PFSK-1 (cell line): ENCODE measurements at regions not wholly inside any gene's neighbourhood (a gene's known extent, or its start where the extent isn't known, plus 50 kb on each side); places are given as distances from the start of the nearest gene placed in this dataset.

Experiments used
- FOXP2 ChIP-seq: optimal IDR thresholded peaks from 2 replicates; pipeline ENCODE3; 2011; ENCODE audit warnings: borderline replicate concordance, control low read depth, inconsistent platforms; ENCODE audit not compliant: insufficient read depth; ENCODE audit errors: extremely low read length, extremely low read depth
- POLR2AphosphoS5 ChIP-seq: IDR thresholded peaks from 2 replicates; pipeline ENCODE4 v1.6.1; 2012; ENCODE audit warnings: low read depth, mild to moderate bottlenecking, control low read depth, low read length, moderate library complexity
- REST ChIP-seq, 2 experiments: IDR thresholded peaks; 2 replicates each; pipeline versions ENCODE4 v1.6.1 to v1.8.0; 2011 to 2012; ENCODE audit warnings: low read depth in 2 of 2, low read length in 2 of 2, control low read depth in 1 of 2, inconsistent platforms in 1 of 2, mild to moderate bottlenecking in 1 of 2, moderate library complexity in 1 of 2; ENCODE audit not compliant: insufficient read depth in 1 of 2
- SIN3A ChIP-seq: IDR thresholded peaks from 2 replicates; pipeline ENCODE4 v1.6.1; 2012; ENCODE audit warnings: mild to moderate bottlenecking, low read length, moderate library complexity, borderline replicate concordance; ENCODE audit not compliant: insufficient read depth
- TAF1 ChIP-seq: IDR thresholded peaks from 2 replicates; pipeline ENCODE4 v1.6.1; 2012; ENCODE audit warnings: low read length, control low read depth, borderline replicate concordance; ENCODE audit not compliant: insufficient read depth

DNA sequence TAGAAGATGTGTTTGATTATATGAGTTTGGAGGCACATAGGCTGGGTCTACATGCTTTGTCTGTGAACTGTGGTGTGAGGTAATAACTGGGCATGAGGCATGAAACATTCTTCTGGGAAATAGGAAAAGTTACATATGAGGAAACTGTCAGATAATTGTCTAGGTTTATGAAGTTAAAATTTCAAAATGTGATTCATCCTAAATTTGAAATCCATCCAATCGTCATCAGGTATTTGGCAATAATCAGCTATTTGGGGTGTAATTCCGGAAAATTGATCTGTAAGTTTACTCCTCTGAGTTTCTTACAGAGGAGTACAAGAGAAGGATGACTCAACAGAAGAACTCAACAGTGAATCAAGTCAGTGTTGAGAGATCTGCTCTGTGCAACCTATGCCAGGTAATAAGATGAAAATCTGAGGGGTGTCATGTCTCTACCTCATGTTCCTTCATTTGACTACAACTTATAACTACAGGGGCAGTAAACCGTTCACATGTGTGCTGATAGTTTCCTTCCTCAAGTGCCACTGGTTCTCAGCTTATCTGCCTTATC lies 1171.6 kb upstream of the CDH18 start:
- TF ChIP-seq SIN3A: no peak
- no peak for TF ChIP-seq REST (IDR thresholded peaks at IDR 0.05; ENCODE audit: insufficient read depth in 1 of 2, low read depth in 2 of 2, low read length in 2 of 2)
- no peak for TF ChIP-seq TAF1
- no peak for TF ChIP-seq FOXP2
- no peak for TF ChIP-seq POLR2AphosphoS5

GRCh38 chr5:21154526-21154925 lies 1166.5 kb upstream of the CDH18 start:
- no peak for TF ChIP-seq FOXP2
- no peak for TF ChIP-seq SIN3A
- TF ChIP-seq REST (IDR thresholded peaks at IDR 0.05; ENCODE audit: insufficient read depth in 1 of 2, low read depth in 2 of 2, low read length in 2 of 2): no peak
- no peak for TF ChIP-seq TAF1
- TF ChIP-seq POLR2AphosphoS5: no peak

GRCh38 chr5:21152611-21153010 lies 1164.6 kb upstream of the CDH18 start:
- no peak for TF ChIP-seq FOXP2
- no peak for TF ChIP-seq TAF1
- TF ChIP-seq SIN3A: no peak
- TF ChIP-seq POLR2AphosphoS5: no peak; the same call in 1 of the 2 replicates
- TF ChIP-seq REST (IDR thresholded peaks at IDR 0.05; ENCODE audit: insufficient read depth in 1 of 2, low read depth in 2 of 2, low read length in 2 of 2): no peak

GRCh38 chr5:21145376-21145775 lies 1157.4 kb upstream of the CDH18 start:
- TF ChIP-seq SIN3A (no peak), TAF1 (no peak), FOXP2 (no peak), POLR2AphosphoS5 (no peak), REST (IDR thresholded peaks at IDR 0.05; ENCODE audit: insufficient read depth in 1 of 2, low read depth in 2 of 2, low read length in 2 of 2) (no peak)
